Non-pigmented ciliary epithelial cell (primary cell): ENCODE measurements at regions not wholly inside any gene's neighbourhood (a gene's known extent, or its start where the extent isn't known, plus 50 kb on each side); places are given as distances from the start of the nearest gene placed in this dataset.
"Not testable (repeated sequence)": the region's sequence is repeated elsewhere in the genome, so short reads cannot be mapped to it uniquely, and the experiment has no call there.

Experiments used
- DNase-seq: peaks from one replicate; pipeline ENCODE4 v3.0.0-alpha.2; 2010; ENCODE audit warnings: low read depth

DNA sequence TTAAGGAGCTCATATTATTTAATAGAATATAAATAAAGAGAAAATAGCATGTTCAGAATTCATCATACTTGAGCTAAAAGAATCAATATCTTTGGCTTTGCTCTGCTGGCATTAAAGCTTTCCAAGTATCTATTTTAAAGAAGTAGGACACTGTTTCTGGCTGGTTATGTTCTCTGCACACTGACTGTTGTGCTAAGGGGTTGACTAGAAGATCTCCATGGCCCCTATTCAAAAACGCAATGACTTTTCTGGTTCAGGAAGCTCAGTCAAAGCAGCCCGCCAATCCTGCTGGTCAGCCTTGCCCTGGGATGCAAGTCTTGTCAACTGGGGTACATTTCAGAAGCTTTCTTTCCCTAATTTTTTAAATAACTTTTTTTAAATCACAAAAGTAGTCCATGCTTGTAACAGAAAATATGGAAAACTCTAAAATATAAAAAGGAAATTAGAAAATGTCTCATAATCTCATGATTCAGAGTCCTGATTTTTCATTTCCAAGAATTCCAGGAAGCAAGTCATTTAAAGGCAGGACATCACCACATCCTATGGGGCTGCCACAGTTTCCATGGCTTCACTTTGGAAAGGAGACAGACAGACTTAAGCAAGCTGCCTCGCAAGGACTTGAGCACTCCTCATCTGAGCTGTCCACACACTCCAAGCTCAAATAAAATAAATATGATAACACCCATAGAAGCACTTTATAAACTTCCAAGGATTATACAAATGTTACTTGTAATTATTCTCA is 195.1 kb downstream of the TXNL1 start:
- DNase-seq: no peak

DNA sequence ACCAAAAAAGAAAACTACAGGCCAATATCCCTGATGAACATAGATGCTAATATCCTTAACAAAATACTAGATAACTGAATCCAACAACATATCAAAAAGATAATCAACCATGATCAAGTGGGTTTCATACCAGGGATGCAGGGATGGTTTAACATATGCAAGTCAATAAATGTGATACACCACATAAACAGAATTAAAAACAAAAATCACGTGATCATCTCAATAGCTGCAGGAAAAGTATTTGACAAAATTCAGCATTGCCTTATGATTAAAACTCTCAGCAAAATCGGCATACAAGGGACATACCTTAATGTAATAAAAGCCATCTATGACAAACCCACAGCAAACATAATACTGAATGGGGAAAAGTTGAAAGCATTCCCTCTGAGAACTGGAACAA is 199.9 kb downstream of the TXNL1 start:
- DNase-seq: not testable (repeated sequence)

DNA sequence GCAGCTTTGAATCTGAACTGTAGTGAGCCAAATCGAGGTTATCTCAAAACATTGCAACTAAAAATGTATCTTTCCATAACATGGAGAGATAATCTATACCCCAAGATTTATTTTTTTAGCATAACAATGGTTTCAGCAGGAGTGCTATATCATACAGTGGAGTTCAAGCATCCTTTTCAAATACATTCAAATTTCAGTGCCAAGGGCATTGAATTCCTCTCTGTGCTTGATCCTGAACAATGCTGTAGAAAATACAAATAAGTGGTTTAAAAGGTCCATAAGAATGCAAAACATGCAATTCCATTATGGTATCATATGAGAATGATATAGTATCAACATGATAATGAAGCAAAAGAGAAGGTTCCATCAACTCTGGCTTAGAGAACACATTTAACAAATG is 201.7 kb downstream of the TXNL1 start:
- no peak for DNase-seq

DNA sequence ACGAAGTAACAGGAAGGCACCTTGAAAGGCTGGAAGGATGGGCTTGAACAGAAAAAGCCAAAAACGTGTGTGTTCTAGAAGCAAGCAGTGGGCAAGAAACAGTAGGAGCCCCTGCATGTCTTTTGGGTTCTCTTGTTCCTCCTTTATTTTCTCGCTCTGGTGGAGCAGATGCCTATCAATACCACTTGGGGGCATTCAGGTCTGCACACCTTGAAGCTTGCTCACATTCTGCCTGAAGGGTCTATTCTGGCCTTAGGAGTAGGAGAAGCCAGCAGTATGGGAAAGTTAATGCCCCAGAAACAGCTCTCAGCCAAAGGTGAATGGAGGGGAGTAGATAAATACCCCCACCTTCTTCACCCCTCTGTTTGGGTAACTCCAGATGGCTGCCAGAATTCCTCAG is 204.5 kb downstream of the TXNL1 start:
- no peak for DNase-seq

DNA sequence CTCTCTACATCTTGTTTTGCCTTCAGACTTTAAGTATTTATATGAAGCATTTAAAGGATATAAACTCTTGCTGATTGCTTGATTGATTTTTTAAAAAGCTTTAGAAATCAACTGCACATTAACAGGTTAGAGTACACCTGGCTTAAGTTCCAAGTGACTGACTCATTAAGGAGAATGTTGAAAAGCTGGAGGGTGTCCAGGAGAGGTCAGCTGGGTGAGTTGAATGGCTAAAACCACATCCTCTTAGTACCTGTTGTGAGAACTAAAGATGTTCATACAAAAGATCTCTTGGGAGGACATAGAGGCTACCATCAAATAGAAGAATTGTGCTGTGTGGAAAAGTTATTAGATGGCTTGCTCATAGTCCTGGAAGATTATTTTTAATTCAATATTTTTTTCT is 206.8 kb downstream of the TXNL1 start:
- DNase-seq: no peak

DNA sequence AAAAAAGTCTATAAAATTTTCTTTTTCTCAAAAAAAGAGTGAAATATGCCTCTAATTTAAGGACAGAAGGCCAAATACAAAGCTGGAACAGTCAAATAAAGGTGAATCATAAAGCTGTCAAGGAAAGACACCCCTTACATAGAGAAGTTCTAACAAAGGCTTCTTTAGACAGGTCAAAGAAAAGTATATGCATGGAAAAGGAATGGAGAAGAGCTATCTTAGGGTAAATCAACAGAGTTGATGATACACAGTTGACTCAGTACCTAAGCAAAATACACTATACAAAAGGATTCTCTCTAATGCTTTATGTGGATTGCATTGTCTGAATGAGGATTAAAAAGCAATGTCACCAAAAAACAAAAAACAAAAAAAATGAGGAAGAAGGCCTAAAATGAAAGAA is 214.8 kb downstream of the TXNL1 start:
- no peak for DNase-seq

DNA sequence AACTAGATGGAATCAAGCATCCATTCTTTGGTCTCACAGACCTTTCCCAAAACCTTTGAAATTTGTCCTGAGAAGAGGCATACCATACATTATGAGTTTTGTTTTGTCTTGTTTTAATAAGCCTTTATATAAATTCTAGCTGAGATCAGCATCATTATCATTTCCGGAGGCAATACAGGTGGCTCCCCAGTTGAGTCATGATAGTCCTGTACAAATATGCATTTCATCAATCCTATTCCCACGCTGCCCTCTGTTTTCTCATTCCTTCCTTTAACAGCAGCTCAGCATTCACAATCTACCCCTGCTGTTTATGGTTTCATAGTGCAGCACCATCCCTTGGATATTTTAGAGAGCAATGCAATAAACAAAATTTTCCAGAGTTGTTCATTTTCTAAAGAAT is 216.7 kb downstream of the TXNL1 start:
- DNase-seq: no peak

DNA sequence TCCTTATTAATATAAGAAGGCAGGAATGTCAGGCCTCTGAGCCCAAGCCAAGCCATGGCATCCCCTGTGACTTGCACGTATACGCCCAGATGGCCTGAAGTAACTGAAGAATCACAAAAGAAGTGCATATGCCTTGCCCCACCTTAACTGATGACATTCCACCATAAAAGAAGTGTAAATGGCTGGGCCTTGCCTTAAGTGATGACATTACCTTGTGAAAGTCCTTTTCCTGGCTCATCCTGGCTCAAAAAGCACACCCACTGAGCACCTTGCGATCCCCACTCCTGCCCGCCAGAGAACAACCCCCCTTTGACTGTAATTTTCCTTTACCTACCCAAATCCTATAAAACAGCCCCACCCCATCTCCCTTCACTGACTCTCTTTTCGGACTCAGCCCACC is 217.5 kb downstream of the TXNL1 start:
- DNase-seq: not testable (repeated sequence)

DNA sequence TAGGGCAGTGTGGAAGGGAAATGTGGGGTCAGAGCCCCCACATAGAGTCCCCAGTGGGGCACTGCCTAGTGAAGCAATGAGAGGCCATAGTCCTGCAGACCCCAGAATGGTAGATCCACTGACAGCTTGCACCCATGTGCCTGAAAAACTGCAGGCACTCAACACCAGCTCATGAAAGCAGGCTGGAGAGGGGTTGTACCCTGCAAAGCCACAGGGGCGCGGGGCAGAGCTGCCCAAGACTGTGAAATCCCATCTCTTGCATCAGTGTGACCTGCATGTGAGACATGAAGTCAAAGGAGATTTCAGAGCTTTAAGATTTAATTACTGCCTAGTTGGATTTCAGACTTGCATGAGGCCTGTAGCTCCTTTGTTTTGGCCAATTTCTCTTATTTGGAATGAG is 224.0 kb downstream of the TXNL1 start:
- no peak for DNase-seq

DNA sequence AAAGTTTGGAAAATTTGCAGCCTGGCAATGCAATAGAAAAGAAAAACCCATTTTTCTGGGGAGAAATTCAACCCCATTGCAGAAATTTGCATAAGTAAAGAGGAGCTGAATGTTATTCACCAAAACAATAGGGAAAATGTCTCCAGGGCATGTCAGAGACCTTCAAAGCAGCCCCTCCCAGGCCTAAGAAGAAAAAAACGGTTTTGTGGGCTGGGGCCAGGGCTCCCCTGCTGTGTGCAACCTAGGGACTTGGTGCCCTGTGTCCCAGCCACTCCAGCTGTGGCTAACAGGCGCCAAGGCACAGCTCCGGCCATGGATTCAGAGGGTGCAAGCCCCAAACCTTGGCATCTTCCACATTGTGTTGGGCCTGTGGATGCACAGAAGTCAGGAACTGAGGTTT is 224.5 kb downstream of the TXNL1 start:
- DNase-seq: no peak

DNA sequence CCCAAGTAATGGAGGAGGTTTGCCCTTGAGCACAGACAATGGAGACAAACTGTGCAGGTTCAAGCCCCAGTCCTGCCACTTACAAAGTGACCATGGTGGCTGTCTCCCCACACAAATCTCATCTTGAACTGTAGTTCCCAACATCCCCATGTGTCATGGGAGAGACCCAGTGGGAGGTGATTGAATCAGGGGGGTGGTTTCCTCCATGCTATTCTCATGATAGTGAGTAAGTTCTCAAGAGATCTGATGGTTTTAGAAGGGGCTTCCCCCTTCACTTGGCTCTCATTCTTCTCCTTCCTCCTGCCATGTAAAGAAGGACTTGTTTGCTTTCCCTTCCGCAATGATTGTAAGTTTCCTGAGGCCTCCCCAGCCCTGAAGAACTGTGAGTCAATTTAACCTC is 225.4 kb downstream of the TXNL1 start:
- DNase-seq: no peak

DNA sequence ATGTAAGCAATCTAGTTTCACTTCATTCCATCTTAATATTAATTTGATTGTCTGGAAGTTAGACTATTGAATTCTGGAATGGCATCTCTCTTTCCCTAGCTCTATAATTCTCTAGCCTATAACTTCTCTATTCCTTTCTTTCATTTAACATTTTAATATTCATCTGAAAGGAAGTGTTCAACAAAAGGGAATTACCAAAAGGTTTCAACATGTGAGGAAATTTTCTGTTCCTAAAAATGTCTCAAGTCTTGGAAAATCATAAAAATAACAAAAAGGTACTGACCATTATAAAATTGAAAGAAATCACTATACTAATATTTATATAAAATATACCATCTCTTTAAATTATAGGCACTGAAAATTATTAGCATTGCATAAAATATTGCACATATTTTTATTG is 228.7 kb downstream of the TXNL1 start:
- DNase-seq: no peak

DNA sequence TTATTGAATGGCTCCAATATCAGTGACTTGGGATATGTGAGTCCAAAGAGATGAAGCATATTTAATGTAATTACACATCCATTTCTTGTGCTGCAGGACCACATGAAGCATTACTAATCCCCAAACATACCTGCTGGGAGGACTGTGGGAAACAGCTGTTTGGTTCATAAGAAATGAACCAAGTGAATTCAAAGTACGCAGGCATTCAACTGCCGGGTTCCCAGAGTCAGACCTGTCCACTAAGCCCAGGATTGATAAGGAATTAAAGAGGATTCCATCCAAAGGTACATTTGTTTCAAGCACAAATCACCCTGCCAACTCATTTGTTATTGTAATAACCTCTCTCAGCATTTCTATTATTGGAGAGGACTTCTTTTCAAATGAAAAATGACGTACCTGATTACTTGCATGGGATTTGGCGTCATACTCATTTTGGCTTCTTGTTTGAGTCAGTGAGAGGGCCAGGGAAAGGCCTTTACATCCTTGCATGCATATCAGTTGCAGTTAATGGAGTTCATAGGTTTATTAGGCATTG is 230.7 kb downstream of the TXNL1 start:
- no peak for DNase-seq

DNA sequence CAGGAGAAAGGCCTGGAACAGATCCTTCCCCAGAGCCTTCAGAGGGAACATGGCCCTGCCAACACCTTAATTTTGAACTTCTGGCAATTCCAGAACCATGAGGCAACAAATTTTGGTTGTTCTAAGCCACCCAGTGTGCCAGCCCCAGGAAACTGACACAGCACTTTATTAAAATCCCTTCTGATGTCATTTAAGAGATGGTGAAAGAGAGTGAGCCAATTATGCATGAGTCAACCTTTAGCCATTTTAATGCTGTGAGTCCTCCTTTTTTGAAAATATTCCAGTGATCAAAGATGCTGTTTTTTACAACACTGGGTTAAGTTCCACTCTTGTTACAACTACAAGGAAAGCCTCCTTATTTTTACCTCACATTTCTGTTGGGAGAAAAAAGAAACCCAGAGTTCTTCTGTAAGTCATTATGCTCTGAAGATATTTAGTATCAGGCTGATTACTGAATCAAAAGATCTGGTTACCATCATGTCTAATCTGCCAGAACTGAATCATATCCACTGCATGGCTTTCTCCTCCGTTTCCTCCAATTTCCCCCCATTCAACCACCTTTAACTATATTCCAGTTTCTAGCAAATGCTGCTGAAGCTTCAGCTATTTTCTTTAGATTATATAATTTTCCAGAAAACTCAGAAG is 235.4 kb downstream of the TXNL1 start:
- peak; percentile 42 for DNase-seq

DNA sequence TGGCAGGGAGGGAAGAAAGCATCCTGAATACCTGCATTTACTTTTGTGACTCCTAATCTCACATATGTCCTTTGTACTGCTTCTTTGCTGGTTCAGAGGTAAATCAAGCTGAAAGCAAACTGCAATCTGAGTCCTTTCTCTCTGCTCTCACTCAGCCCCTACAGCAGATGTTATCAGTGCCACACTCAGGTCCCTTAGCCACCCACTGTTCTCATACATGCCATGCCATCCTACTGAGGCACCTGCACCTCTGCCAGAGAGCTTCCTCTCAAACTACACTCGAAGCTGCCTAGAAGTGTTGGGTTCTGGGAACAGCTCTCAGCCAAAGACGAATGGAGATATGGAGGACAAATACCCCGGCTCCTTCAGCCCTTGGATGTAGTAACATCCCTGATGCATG is 244.5 kb downstream of the TXNL1 start:
- no peak for DNase-seq

DNA sequence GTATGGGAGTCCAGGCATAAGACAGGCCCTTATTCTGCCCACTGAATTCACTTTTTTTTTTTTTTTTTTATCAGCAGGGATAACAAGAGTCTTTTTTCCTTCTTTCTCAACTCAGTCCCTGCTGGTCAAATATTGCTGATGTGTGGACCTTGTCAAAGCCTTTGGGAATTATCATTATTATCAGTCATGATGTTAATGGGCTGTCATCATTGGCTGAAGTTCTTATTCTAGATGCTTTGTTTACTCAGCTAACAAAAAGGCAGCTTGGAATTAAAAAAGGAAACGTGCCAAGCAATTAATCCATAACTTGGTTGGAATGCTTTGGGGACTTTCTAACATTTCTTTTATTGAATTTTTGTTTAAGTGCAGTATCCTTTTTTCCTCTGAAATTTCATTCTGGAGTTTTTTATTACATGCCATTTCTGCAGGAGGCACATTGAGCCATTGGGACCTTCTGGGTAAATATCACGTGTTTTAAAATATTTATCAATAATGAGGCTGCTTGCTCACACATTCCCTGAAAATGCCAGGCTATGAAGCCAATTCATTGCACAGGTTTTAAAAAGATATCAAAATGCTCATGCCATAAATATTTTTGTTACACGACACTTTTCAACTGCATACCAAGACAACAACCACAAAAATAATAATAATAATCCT is 246.3 kb downstream of the TXNL1 start:
- no peak for DNase-seq

DNA sequence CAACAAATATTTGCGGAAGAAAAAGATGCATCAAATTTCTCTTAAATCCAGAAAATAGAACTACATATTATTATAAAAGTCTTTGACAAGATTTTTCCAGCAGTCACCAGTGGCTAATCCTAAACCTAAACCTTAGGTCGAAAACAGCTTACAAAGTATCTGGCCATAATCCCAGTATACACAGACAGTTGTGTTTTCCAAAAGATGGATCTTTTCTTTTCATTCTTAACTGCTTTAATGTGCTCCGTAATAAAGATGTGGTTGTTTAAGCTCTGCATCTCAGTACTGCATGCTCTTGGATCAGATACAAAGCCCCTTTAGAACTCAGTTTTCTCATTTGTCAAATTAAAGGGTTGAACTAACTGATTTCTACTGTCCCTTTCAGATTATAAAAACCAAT is 247.8 kb downstream of the TXNL1 start:
- DNase-seq: no peak

DNA sequence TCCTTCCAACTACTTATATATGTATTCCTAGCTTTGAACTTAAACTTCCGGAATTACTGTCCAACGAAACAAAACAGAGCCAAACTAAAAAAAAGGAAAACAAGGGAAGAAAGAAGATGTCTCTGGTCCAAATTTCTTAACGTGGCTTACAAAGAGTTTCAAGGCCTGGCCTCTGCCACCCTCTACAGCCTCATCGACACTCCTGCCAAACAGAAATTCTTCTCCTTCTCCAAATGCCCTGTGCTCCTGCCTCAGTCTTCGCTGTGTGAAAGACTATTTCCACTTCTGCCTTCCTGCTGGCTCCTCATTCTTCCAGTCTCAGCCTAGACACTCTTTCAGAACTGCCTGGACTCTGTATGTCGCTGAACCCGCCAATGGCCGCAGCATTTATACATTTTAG is 249.2 kb downstream of the TXNL1 start:
- DNase-seq: no peak

DNA sequence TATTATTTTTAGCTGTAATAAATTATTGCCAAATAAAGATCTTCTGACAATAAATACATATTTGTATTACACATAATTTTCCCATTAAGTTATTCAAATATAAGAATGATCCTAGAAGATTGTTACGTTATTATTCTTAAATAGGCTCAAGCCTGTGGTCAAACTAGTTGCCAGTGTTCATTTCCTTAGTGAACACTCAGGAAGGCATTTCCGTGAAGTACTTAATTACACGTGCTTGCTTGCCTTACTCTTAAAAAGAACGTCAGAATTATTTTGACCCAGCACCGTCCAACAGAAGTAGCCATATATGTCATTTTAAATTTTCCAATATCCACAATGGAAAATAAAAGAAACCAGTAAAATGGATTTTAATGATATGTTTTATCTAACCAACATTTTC is 249.8 kb downstream of the TXNL1 start:
- DNase-seq: no peak

DNA sequence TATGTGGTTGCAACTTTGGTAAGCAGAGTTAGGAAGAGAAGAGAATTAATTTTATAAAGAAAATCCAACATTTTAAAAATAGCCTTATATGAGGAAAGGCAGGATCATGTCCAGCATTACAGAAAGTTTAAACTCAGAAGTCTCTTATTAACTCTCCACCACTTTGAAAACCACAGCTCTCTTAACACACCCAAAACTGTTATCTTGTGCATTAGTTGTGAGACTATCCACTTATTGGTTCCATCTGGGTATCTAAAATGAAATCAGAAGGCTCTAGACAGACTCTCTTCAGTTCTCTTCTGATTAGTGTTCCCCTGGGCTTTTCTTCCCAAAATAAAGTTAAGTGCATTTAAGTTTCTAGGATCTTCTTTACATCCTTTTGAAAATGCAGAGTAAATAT is 251.5 kb downstream of the TXNL1 start:
- DNase-seq: no peak

DNA sequence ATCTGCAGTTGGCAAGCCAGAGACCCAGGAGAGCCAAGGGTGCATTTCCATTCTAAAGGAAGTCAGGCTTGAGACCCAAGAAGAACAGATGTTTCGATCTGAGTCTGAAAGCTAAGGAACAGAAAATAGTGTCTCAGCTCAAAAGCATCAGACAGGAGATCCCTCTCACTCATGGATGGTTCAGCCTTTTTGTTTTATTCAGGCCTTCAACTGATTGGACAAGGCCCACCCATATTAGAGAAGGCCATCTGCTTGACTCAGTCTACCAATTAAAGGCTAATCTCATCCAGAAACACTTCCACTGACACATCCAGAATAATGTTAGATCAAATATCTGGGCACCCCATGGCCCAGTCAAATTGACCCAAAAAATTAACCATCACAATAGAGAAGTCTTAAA is 255.0 kb downstream of the TXNL1 start:
- no peak for DNase-seq

DNA sequence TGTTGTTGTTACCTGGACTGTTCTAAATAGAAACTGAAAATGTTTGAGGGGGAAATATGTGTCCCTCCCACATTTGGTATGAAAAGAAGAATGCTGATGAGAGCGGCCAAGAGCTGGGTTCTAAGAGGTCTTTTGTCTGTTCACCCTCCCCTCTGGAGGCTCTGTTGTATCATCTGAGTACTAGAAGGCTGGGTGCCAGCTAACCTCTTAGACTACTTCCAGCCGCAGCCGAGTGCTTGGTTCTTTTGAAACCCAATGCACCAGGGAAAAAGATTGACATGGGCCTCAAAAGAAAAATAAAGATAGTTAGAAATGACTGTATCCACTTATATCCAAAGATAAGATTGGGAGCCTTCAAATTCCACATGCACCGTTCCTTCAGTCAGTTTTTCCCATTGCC is 255.9 kb downstream of the TXNL1 start:
- no peak for DNase-seq

DNA sequence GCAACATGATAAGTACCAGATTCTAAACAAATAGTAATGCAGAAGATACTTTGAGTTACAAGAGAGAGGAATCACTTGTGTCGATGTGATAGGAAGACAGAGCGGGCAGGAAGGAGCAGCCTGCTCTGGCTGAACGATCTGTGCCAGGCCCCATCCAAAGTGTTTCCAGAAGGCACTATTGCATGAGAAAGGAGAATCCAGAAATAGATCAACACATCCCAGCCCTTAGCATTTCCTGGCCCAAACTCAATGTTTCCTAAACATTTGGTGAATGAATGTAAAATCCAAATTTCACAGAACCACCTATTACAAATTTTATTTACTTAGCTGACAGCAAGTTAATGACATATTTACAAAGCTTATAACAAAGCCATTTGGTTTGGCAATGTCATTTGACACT is 257.2 kb downstream of the TXNL1 start:
- no peak for DNase-seq
